Right cardiac atrium (tissue), 5 donors: ENCODE measurements at regions not wholly inside any gene's neighbourhood (a gene's known extent, or its start where the extent isn't known, plus 50 kb on each side); places are given as distances from the start of the nearest gene placed in this dataset.

Experiments
- ATAC-seq, 2 donors: fragments of 200-7000 bp; cut with Tn5 transposase; one replicate each; pipeline versions ENCODE4 v1.8.0 to v1.9.1; 2020; ENCODE audit warnings: moderate library complexity in 2 of 2, mild to moderate bottlenecking in 1 of 2
- DNase-seq, 3 donors: peaks; one replicate each; pipeline ENCODE4 v3.0.0-alpha.2; 2020
- H3K27ac ChIP-seq: one replicate; pipeline ENCODE4 v1.5.1; 2013; ENCODE audit warnings: mild to moderate bottlenecking, low read length, control low read depth, moderate library complexity
- H3K27me3 ChIP-seq: one replicate; pipeline ENCODE4 v1.6.1; 2013; ENCODE audit not compliant: control insufficient read depth, insufficient read depth
- H3K4me1 ChIP-seq: one replicate; pipeline ENCODE4 v1.6.1; 2013; ENCODE audit warnings: low read length; ENCODE audit not compliant: control insufficient read depth, insufficient read depth
- H3K4me3 ChIP-seq: one replicate; pipeline ENCODE4 v1.5.1; 2013; ENCODE audit warnings: low read length, control low read depth
- H3K9me3 ChIP-seq: one replicate; pipeline ENCODE4 v1.6.1; 2013; ENCODE audit warnings: low read length; ENCODE audit not compliant: control insufficient read depth
- WGBS: extraction: QIAGEN DNeasy Blood & Tissue Kit; methylation state at CpG from one replicate; pipeline ENCODE4 v1.1.7; 2013; 5-methylcytosine and 5-hydroxymethylcytosine counted together
- intact Hi-C, 4 donors: fragments of 100-400 bp; cut with DNase I; formaldehyde crosslinking; loops; one replicate each; pipeline versions ENCODE4 v1.11.0 to v1.14.0; 2022 to 2023
- donor health status: healthy with polysubstance abuse.
- donor health status: DM: no; HTN: yes; CAD: no.
- donor health status: DM: no; HTN: no; CAD: no.
- donor health status: DM: no; HTN: yes; CAD: no; lungs with severe emphysema.
- donor health status: DM: yes; HTN: yes; CAD: no.

GRCh38 chr3:159824333-159824732 is 164.3 kb upstream of the IL12A start:
- intact Hi-C loops = loop anchor here in 1 of 4 donors (10.0 kb wide), 1 partner anchor 180 kb away; no protein-coding TSS in a partner anchor
- ATAC-seq (peak; percentile 83 to 94), DNase-seq (no peak)
- Histone ChIP-seq H3K4me3 (no peak overlapping the region), H3K9me3 (no peaks in the 10 kb centered on the region), H3K4me1 (peaks cover 1% of the 10 kb centered on the region), H3K27me3 (no peaks in the 10 kb centered on the region), H3K27ac (no peak overlapping the region)
- whole genome bisulfite sequencing = 21% methylated on average over 2 of the region's 2 CpGs

DNA sequence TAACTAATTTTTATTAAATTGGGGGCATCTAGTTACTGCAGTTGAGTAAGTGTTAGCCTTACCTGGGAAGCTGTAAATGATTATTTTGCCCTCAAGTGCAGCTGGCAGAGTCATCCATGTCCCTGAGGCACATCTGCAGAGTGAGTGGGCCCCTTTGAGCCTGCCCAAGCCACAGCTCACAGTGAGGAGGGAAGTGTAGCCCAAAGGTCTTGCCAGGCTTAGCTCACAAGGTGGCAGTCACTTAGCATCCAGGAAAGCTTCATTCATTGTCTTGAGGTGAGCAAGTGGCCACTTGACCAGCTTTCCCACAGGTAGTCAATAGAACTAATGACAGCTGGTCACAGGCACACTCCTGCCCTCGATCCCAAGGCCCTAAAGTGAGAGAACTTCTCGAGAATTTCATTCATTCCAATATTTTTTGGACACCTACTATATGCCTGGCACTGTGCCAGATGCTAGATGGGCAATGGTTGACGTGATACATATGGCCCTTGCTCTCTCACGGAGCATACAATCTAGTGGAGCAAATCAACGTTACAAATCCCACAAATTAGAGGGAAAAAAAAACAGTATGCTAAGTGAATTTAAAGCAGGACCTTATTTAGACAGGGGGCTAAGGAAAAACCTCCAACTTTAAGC is 163.3 kb upstream of the IL12A start:
- 41% methylated on average over 5 of the region's 5 CpGs for WGBS
- ATAC-seq (no peak), DNase-seq (no peak)
- Histone ChIP-seq H3K4me3 (no peak overlapping the region), H3K27me3 (no peaks in the 10 kb centered on the region), H3K9me3 (no peaks in the 10 kb centered on the region), H3K4me1 (peaks cover 1% of the 10 kb centered on the region), H3K27ac (no peak overlapping the region)
- intact Hi-C loops = loop anchor here in 3 of 4 donors (5.0 to 10.0 kb wide), 3 partner anchors 57 to 182 kb away; no protein-coding TSS in a partner anchor

- Histone ChIP-seq H3K4me1 (peaks cover 4% of the 10 kb centered on the region), H3K27ac (no peak overlapping the region), H3K4me3 (no peak overlapping the region), H3K27me3 (no peaks in the 10 kb centered on the region), H3K9me3 (no peaks in the 10 kb centered on the region)
- DNase-seq (no peak), ATAC-seq (peak; percentile 52 to 65)
- intact Hi-C loops = loop anchor here in 3 of 4 donors (5.0 to 10.0 kb wide), 3 partner anchors 54 to 179 kb away; no protein-coding TSS in a partner anchor
- 18% methylated on average over 5 of the region's 5 CpGs for WGBS
Measured at GRCh38 chr3:159828542-159828943, 160.1 kb upstream of the IL12A start.

GRCh38 chr3:159829056-159829455 is 159.6 kb upstream of the IL12A start:
- no peak overlapping the region for H3K27ac ChIP-seq
- DNase-seq (no peak), ATAC-seq (no peak)
- H3K27me3 ChIP-seq = no peaks in the 10 kb centered on the region
- WGBS = 95% methylated on average over 4 of the region's 4 CpGs
- H3K9me3 ChIP-seq = no peaks in the 10 kb centered on the region
- H3K4me3 ChIP-seq = no peak overlapping the region
- intact Hi-C loops = loop anchor here in 3 of 4 donors (5.0 to 10.0 kb wide), 3 partner anchors 53 to 178 kb away; no protein-coding TSS in a partner anchor
- H3K4me1 ChIP-seq = peaks cover 4% of the 10 kb centered on the region

GRCh38 chr3:159829539-159830227 is 159.0 kb upstream of the IL12A start:
- DNase-seq (peak in 2 of 3 donors; percentile 34 to 65), ATAC-seq (peak in 1 of 2 donors; percentile 58)
- Histone ChIP-seq H3K27me3 (no peaks in the 10 kb centered on the region), H3K4me1 (peaks cover 4% of the 10 kb centered on the region), H3K27ac (no peak overlapping the region), H3K4me3 (no peak overlapping the region), H3K9me3 (no peaks in the 10 kb centered on the region)
- WGBS = 66% methylated on average over 7 of the region's 7 CpGs
- intact Hi-C loops = loop anchor here (5.0 to 10.0 kb wide), 5 partner anchors 53 to 178 kb away; no protein-coding TSS in a partner anchor

- Histone ChIP-seq H3K4me3 (no peak overlapping the region), H3K27me3 (no peaks in the 10 kb centered on the region), H3K4me1 (peaks cover 2% of the 10 kb centered on the region), H3K9me3 (no peaks in the 10 kb centered on the region), H3K27ac (peak overlapping the region; percentile 72)
- 71% methylated on average over 1 of the region's 1 CpG for WGBS
- ATAC-seq = peak; percentile 64
- no peak for DNase-seq
- intact Hi-C loops = loop anchor here in 2 of 4 donors (5.0 to 10.0 kb wide), 2 partner anchors 54 to 172 kb away; no protein-coding TSS in a partner anchor
Measured at GRCh38 chr3:159830523-159831154, 158.0 kb upstream of the IL12A start.

GRCh38 chr3:159831466-159831865 is 157.2 kb upstream of the IL12A start:
- intact Hi-C loops = loop anchor here in 2 of 4 donors (5.0 to 10.0 kb wide), 2 partner anchors 53 to 171 kb away; no protein-coding TSS in a partner anchor
- ATAC-seq (no peak), DNase-seq (no peak)
- Histone ChIP-seq H3K9me3 (no peaks in the 10 kb centered on the region), H3K4me3 (no peak overlapping the region), H3K27me3 (no peaks in the 10 kb centered on the region), H3K4me1 (peaks cover 2% of the 10 kb centered on the region), H3K27ac (no peak overlapping the region)
- WGBS = 85% methylated on average over 2 of the region's 2 CpGs

- H3K9me3 ChIP-seq = no peaks in the 10 kb centered on the region
- no peak for DNase-seq
- no peak overlapping the region for H3K4me3 ChIP-seq
- peaks cover 2% of the 10 kb centered on the region for H3K4me1 ChIP-seq
- no peaks in the 10 kb centered on the region for H3K27me3 ChIP-seq
- ATAC-seq = no peak
- H3K27ac ChIP-seq = no peak overlapping the region
- WGBS = 56% methylated on average over 2 of the region's 2 CpGs
- intact Hi-C loops = loop anchor here in 2 of 4 donors (5.0 to 10.0 kb wide), 2 partner anchors 53 to 170 kb away; no protein-coding TSS in a partner anchor
Measured at GRCh38 chr3:159832024-159832423, 156.6 kb upstream of the IL12A start.

- H3K4me3 ChIP-seq = no peak overlapping the region
- ATAC-seq = no peak
- intact Hi-C loops = loop anchor here in 1 of 4 donors (10.0 kb wide), 1 partner anchor 50 kb away; no protein-coding TSS in a partner anchor
- no peak overlapping the region for H3K27ac ChIP-seq
- no peaks in the 10 kb centered on the region for H3K9me3 ChIP-seq
- no peaks in the 10 kb centered on the region for H3K27me3 ChIP-seq
- WGBS = 98% methylated on average over 1 of the region's 1 CpG
- peaks cover 10% of the 10 kb centered on the region for H3K4me1 ChIP-seq
- no peak for DNase-seq
Measured at GRCh38 chr3:159835126-159835525, 153.5 kb upstream of the IL12A start.

- Histone ChIP-seq H3K4me1 (peaks cover 8% of the 10 kb centered on the region), H3K27ac (peak overlapping the region; percentile 56), H3K4me3 (no peak overlapping the region), H3K9me3 (no peaks in the 10 kb centered on the region), H3K27me3 (no peaks in the 10 kb centered on the region)
- intact Hi-C loops = loop anchor here in 1 of 4 donors (10.0 kb wide), 1 partner anchor 47 kb away; no protein-coding TSS in a partner anchor
- no peak for DNase-seq
- 58% methylated on average over 3 of the region's 3 CpGs for WGBS
- ATAC-seq = no peak
Measured at GRCh38 chr3:159837725-159838124, 150.9 kb upstream of the IL12A start.
